NOMO-1 (cell line): ENCODE measurements at regions not wholly inside any gene's neighbourhood (a gene's known extent, or its start where the extent isn't known, plus 50 kb on each side); places are given as distances from the start of the nearest gene placed in this dataset.
A peak's percentile ranks its signal among the peaks of the same experiment; 100 is the strongest.

Source experiments
- DNase-seq, 2 experiments: peaks; one replicate each; lab custom pipeline; 2025; ENCODE audit not compliant: unreplicated experiment in 2 of 2; lab: John Stamatoyannopoulos, UW

DNA sequence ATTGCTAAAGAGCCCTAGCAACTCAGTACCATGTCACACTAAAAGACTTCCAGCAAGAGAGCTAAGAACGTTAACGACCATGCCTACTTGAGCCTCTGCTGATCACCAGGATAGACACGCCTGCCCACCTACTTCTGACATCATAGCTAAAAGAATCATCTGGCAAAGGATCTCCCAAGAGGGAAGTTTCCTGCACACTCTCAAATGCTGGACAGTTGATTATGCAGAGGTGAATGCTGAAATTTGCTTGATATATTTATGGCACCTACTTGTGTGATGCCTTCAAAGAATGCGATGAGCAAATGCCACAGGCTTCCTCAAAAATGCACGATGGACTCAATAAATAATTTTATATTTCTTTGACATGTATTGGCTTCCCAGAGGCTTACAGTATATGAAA is 113.6 kb downstream of the GALC start:
- DNase-seq, result no peak

DNA sequence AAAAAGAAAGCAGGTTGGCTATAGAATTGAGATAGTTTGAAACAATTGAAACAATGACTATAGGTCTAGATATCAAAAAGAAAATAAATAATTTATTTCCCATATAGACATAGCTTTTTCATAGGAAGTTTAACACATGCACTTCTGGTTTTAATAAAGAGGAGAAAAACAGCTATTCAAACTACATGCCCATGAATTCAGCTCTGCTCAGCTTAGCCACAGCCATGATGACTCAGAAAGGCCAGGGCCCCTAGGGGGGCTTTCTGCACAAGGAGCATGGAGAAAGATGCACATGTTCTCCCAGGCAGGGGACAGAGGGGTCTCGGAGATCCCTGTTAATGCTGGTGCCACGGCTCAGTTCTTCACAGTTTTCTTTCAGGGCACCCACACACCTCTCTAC is 114.0 kb downstream of the GALC start:
- no peak for DNase-seq

DNA sequence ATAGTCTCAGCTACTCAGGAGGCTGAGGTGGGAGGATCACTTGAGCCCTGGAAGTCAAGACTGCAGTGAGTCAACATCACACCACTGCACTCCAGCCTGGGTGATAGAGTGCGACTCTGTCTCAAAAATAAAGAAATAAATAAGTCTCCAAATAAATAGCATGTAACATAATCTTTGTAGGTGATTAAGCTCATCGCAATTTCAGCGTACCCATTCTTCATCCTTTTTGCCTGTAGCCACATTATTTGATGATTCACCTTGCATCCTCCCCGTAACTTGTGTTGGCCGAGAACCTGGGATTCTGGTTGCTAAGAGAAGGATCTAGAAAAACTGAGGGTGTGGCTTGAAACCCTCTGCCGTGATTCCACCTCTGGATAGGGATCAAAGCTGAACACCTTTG is 115.1 kb downstream of the GALC start:
- DNase-seq, result no peak

DNA sequence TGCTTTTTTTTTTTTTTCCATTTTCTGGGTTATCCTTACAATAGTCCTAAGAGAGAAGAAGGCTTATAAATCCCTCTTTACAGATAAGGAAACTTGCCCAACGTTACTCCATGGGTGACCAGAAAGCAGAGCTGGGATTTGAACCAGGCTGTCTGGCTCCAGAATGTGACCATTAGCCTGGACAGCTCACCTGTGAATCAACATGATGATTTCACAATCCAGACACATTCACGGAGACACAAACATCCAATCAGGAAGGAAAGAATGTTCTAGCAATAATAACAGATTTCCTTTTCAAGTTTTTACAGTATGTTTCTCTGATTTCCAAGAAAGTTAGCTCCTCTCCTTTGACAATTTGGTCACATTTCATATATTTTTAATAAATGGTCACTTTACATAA is 118.3 kb downstream of the GALC start:
- DNase-seq, result no peak

DNA sequence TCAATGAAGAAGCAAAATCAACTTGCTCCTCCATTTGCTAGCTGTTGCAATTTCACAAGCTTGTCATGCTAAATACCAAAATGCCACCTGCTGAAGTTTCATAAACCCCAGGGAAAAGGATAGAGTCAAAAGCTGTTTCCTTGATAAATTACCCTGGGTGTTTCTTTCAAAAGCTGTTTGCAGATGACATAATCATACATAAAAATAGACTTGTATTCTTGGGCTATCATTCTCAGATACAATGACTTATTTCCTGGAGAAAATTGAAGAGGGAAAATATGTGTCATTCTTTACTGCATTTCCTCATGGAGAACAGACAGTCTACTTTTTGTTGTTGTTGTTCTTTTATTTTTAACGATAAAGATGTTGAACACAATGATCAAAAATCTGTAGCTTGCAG is 119.2 kb downstream of the GALC start:
- DNase-seq, result no peak

DNA sequence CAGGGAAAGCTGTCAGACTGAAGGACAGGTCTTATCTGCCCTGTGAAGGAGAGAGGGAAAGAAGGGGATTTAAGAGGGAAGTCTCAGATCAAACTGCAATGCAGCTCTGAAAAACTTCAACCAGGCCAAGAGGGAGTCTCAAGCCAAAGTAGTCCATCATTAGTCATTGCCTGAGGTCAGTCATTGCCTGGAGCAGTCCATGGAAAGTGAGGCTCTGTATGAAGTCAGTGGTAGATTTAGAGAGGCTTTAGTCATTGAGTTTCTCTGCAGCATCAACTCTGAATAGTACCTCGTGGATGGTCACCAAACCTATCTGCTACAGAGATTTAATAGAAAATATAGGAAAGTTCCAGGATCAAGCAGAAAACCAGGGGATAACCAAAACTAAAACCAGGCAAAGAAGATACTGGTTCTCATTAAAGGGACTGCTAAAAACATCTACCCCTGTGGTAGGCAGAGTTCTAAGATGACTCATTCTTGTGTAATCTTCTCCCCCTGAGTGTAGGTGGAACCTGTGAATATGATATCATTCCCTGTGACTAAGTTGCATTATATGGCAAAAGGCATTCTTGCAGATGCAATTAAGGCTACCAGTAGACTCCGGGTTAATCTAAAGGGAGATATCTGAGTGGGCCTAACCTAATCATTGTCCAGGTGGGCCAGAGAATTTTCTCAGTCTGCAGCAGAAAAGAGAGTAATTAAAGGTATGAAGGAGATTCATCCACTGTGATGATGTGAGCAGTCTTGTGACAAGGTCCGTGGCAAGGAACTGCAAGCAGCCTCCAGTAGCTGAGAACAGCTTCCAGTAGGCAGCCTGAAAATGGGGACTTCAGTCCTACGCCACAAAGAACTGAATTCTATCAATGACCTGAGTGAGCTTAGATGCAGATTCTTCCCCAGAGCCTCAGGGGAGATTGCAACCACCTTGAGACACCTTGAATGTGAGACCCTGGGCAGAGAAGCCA is 123.1 kb downstream of the GALC start:
- DNase-seq, result peak; percentile 6 to 16

DNA sequence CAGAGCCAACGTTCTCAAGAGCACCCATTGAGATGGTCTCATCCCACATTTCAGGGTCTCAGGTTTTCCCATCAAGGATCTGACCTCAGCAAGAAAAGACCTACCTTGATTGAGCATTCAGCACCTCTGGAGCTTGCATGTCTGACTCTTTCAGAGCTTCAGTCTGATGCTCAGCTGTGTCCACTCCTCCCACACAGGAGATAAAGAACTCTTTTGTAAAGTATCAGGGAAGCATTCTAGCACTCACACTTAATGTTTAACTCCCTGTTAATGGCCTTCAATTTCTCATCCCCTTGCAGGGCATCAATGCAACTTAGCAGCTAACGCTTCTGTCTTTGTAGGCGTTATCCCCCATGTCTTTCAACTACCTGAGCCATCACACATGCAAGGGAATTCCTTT is 124.1 kb downstream of the GALC start:
- DNase-seq, result no peak

DNA sequence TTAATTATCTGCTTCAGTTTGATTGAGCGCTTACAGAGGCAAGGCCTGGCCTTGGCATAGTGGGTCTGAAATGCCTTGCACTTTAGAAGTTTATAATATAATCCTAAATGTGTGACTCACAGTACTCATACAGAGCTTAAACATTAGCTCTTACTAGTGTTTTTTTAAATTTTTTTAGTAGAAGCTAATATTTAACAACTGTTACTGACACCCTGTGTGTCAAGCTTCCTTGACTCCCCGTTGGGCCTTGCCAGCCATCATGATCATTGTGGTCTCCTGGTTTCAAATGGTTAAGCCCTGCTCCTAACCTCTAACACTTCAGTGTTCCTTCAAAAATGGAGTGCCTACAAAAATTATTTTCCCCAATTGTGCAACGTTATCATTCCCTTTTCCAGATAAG is 126.9 kb downstream of the GALC start:
- no peak for DNase-seq

DNA sequence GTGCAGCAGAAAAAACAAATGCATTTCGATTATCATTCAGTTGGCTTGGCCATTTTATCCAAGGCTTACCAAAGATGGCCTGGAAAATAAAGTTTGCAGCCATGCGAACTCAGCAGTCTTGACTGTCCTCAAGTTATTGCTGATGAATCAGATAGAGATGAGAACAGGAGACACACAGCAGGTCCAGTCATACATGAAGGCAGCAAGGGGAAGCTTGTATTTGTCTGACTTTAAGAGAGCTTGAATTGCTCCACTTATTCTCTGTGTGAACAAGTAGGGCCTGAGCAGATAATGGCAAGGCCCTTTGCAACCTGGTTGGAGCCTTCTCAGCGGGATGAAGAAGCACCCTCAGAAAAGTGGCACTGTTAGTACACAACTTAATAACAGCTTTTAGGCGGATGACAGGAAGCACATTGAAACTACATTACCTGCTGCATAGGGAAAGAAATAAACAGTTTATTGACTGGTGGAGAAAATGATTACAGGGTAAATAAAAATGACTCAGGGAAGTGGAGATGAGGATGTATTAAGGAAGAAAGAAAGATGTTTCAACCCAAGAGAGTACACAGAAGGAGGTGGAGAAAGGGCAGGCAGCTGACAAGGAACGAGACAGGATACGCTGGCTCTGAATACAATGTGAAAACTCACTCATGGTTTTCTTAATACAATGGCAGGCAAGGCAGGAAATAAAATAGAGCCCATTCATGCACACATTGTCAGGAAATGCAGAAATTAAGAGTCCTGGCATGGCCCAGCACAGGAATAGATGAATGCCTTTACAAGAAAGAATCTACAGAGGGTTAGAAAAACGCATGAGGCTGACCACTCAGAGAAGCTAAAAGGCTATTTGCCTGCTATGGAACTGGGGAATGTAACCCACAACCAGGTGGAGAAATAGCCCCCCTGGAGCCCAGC is 128.4 kb downstream of the GALC start:
- DNase-seq, result no peak

DNA sequence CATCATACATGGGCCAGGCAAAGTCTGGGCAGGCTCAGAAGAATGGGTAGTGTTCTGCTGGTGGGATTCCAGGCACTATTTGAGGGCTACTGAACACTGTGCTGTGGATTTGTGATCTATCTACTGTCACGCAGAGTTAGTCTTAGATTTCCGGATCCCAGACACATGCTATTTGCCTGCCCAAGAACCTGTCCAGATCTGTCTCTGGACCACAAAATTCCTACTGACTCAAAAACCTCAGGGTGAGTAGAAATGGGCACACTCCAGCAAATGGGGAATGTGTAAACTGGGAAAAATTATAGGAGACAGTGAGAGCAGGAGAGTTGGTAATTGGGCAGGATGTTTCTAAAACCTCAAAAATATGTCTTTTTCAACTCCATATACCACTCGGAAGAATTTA is 129.9 kb downstream of the GALC start:
- DNase-seq, result no peak

DNA sequence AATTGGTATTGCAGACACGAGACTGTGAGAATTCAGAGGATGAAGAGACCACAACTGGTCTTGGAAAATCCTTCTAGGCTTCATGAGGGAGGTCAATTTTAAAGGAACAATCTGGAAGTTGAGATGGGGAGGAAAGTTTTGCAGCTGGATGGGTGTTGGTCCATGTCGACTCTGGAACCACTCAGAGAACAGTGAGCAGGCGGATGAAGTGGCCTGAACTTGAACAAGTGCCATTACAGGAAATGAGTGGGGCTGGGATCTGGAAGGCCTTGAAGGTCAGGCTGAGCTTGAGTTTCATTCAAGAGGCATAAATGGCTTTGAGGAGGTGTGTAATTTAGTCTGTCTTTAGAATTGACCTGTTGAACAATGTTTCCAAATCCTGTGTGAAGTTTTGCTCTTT is 140.9 kb downstream of the GALC start:
- DNase-seq, result no peak

DNA sequence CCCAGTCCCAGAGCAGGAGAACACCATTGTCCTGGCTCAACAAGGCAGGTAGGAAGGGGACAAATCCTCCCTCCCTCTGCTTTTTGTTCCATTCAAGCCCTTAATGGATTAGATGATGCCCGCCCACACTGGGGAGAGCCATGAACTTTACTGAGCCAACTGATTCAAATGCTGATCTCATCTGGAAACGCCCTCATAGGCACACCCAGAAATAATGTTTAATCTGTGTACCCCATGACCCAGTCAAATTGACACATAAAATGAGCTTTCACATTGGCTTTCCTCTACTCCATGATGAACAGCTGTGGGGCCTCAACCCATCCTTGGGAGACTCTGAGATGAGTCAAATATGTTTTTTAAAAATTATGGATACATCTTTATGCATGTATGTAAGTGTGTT is 141.8 kb downstream of the GALC start:
- no peak for DNase-seq

DNA sequence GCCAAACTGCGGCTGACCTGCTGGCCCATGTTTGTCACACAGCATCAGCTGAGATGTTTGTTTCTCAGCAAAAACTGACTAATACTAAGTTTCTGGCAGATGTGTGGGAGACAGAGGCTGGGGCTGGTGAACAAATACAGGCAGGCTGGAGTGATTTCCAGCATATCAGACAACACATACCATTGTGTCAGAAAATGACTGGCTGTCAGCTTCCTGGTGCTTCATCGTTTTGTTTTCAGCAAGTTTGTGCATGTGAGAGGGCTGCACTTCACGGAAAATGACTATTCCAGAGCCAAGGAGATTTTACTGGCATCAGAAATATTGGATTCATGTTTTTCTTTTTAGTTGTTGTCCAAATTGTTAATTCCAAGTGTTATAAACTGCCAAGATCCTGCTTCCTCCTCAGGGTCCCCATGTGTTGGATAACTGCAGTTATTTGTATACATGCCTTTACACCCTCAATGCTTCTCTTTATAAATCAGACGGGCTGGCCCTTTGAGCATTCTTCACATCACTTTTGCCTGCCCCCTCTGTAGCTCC is 145.7 kb downstream of the GALC start:
- DNase-seq, result no peak

DNA sequence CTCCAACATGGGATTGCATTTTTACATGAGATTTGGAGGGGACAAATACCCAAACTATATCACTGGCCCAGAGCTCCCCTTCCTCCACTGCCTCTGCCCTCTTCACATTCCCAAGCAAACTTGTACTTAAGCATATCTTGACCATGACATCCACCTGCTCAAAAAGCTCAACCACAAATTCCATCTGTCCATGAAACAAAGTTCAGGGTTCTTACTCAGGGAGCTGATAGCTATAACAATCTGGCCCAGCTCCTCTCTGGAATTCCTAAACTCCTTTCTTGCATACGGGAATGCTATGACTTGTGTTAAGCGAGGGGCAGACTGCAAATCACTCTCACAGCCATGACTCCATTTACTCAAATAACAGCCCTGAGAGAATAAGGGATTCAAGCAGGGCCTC is 152.1 kb downstream of the GALC start:
- no peak for DNase-seq

DNA sequence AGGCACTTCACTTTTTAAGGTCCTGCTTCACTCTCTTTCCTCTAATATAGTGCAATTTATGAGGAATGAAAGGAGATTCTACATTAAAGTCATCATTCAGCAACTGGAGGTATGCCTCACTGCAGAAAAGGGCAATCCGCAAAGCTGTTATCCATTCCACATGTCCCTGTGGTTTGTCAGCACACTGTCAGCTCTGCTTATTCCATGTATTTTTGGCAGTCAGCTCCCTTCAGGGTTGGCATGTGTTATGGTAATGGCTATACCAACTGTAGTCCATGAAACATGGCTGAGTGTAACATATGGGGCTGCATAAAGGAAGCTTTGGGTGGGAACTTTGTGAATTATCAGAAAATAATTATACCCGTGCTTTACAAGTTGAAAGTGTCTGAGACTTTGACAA is 154.1 kb downstream of the GALC start:
- no peak for DNase-seq

DNA sequence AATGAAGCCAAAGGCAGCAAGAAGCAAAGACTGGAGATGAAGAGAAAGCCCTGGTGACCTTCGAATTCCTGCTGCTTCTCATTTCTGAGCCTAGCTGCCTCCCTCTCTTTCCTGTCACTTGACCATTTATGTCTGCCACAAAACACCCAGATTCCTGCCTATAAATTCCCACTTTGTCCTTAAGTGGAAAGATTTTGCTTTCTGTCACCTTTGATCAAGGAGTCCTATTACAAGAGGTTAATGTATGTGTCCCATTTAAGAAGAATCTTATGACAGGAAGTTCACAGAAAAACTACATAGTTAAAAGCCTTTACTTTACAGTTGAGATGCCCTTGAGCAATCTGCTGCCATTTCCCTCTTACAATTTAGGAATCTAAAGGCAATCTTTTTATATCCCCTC is 155.7 kb downstream of the GALC start:
- no peak for DNase-seq

DNA sequence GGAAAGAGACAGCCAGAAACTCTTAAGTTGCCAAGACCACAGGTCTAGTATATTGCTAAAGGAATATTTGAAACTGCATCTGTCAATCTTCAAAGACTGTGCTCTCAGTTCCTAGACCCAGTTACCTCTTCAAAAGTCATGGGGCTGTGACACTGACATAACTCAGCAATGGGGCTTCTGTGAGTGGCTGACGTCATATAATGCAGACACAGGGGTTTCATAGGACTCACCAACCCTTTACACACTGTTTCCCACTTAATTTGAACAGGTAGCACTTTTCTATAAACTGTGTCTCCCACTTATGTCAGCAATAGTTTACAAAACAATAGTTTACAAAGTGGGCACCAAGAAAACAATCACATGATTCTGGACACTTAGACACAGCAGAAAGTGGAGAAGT is 158.4 kb downstream of the GALC start:
- DNase-seq, result no peak

DNA sequence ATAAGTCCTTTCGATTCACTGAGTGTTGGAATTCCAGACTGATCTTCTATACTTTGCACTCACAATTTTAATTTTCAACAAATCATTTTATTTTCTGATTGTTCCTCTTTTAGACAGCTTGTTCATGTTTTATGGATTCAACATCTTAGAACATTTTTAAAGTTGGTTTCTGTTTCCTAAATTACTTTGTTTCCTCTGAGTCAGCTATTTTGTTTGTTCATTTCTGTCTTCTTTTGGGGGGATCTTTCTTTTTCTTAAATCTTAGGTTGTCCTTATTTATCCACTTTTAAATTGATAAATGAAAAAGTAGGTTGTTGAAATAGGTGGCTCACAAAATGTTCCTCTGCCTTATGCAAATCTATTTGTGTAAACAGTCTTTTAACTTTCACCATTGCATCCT is 160.0 kb downstream of the GALC start:
- DNase-seq, result no peak

DNA sequence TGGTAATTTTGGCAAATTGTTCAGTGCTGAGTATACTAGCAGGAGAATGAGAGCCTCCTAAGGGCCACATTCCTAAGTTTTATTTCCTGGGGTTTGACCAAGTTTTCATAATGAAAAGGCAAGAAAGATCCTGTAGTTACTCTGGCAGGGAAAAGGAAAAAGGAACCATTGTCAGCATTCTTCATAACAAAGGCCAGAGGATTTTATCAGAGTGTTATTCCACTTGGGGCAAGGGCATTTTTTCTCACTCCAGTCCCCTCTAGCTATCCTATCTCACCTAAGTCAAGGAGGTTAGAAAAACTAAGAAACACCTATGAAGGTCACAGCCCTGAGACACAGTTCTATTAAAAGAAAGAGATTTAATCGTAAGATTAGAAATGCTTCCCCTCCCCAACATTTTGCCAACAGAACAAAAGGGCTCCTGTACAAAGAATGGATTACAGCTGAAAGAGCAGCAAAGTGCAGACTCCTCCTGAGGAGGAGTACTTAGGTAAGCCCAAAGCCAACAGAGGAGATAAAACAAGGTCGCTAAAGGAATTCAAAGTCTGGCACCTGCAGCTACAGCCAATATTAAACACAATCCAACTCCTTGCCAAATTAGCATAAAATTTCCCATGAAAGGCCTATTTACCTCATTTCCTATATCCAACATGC is 162.4 kb downstream of the GALC start:
- DNase-seq, result no peak

DNA sequence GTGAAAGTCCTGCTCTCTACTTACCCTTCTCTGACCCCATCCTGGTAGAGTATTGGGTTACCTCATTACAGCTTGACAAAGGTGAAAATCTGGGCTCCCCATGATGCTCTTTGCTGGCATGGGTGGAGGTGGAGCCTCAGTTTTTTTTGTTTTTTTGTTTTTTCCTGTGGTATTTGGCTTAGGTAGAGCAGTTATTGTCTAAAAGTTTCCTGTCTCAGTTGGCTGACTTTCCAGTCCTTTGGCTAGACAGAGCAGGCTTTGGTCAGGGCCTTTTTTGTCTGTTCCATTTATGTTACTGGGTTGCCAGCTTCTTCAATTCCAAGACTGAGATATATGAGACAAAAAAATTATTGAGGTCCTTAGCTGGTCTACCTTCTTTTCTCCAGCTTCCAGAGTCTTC is 163.4 kb downstream of the GALC start:
- DNase-seq, result no peak

DNA sequence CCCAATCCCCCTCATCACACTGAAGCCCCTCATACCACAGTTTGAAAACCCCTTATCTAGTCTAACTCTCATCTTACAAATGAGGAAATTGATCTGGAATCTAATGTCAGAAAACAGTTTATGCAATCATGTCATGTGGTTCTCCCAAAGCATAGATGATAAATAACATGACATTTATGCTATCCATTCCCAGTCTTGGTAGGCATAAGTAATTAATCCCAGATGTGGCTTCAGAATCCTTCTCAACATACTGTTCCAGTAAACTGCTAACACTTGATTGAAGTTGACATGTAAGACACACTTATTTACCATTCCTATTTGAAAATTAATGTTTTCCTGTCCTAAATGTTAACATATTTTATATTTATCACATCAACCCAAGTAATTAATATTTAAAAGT is 168.7 kb downstream of the GALC start:
- DNase-seq, result no peak
